GM12872 (cell line): ENCODE measurements at regions not wholly inside any gene's neighbourhood (a gene's known extent, or its start where the extent isn't known, plus 50 kb on each side); places are given as distances from the start of the nearest gene placed in this dataset.

ENCODE experiments used
- CTCF ChIP-seq: IDR thresholded peaks from 3 replicates; pipeline ENCODE4 v1.5.1; 2011; ENCODE audit warnings: low read depth, mild to moderate bottlenecking, low read length, moderate library complexity; ENCODE audit not compliant: insufficient read depth

- no peak for TF ChIP-seq CTCF
Observed at GRCh38 chr6:91523511-91523910, 936.6 kb upstream of the MAP3K7 start.

GRCh38 chr6:91521999-91522398 lies 935.1 kb upstream of the MAP3K7 start:
- no peak for TF ChIP-seq CTCF

- TF ChIP-seq CTCF = no peak
Observed at GRCh38 chr6:91509711-91510110, 922.8 kb upstream of the MAP3K7 start.

GRCh38 chr6:91509039-91509438 lies 922.2 kb upstream of the MAP3K7 start:
- TF ChIP-seq CTCF = no peak

- no peak for TF ChIP-seq CTCF
Observed at GRCh38 chr6:91506509-91506908, 919.6 kb upstream of the MAP3K7 start.

DNA sequence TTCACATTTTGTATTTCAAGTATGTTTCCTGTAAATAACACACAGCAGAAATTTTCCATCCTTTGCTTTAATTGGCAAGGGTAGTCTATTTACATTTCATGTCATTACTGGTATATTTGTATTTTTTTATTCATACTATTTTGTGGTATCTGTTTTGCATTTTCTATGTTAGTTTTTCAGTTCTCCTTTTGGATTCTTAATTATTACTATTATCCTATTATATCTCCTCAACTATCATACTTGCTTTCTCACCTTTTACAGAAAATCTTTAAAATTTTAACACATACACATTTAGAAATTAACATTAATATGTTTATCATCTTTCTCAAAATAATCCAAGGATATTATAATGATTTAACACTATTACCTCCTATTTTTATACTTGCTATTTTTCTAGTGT lies 918.3 kb upstream of the MAP3K7 start:
- no peak for TF ChIP-seq CTCF

- TF ChIP-seq CTCF = no peak
Observed at GRCh38 chr6:91501930-91502329, 915.1 kb upstream of the MAP3K7 start.
